GM23338 (cell line): ENCODE measurements at regions not wholly inside any gene's neighbourhood (a gene's known extent, or its start where the extent isn't known, plus 50 kb on each side); places are given as distances from the start of the nearest gene placed in this dataset.

ENCODE experiments used
- ATAC-seq: fragments of 200-7000 bp; cut with Tn5 transposase; 3 replicates; pipeline ENCODE4 v1.9.1; 2020
- DNase-seq: peaks from one replicate; pipeline ENCODE4 v3.0.0-alpha.2; 2015; ENCODE audit warnings: low spot score
- H2AFZ ChIP-seq: fragments of 200-600 bp; sonication (generic); 2 replicates; pipeline ENCODE4 v1.8.0; 2016; ENCODE audit warnings: antibody characterized with exemption, mild to moderate bottlenecking, moderate library complexity
- H3F3A ChIP-seq: fragments of 200-600 bp; sonication (generic); replicated peaks from 2 replicates; pipeline ENCODE4 v1.8.0; 2017; ENCODE audit warnings: antibody characterized with exemption, mixed run types, low read depth
- H3K27ac ChIP-seq: fragments of 200-600 bp; sonication (generic); 2 replicates; pipeline ENCODE4 v1.6.1; 2016; ENCODE audit warnings: low read depth
- H3K27me3 ChIP-seq: fragments of 200-600 bp; sonication (generic); 2 replicates; pipeline ENCODE4 v1.8.0; 2016; ENCODE audit warnings: mild to moderate bottlenecking, mixed run types, moderate library complexity; ENCODE audit not compliant: insufficient read depth
- H3K36me3 ChIP-seq: fragments of 200-600 bp; sonication (generic); 2 replicates; pipeline ENCODE4 v1.8.0; 2016; ENCODE audit warnings: mild to moderate bottlenecking; ENCODE audit not compliant: insufficient read depth
- H3K4me1 ChIP-seq: fragments of 200-600 bp; sonication (generic); 2 replicates; pipeline ENCODE4 v1.8.0; 2016; ENCODE audit warnings: mild to moderate bottlenecking, moderate library complexity; ENCODE audit not compliant: insufficient read depth
- H3K4me2 ChIP-seq: fragments of 200-600 bp; sonication (generic); 2 replicates; pipeline ENCODE4 v1.7.1; 2017; ENCODE audit warnings: mixed run types
- H3K4me3 ChIP-seq: fragments of 200-600 bp; sonication (generic); 2 replicates; pipeline ENCODE4 v1.6.1; 2016; ENCODE audit warnings: mixed run types
- H3K79me2 ChIP-seq: fragments of 200-600 bp; sonication (generic); replicated peaks from 2 replicates; pipeline ENCODE4 v1.8.0; 2017; ENCODE audit warnings: mild to moderate bottlenecking; ENCODE audit not compliant: insufficient read depth
- H3K9me2 ChIP-seq: fragments of 200-600 bp; sonication (generic); 2 replicates; pipeline ENCODE4 v1.8.0; 2017; ENCODE audit not compliant: insufficient read depth
- H4K20me1 ChIP-seq: fragments of 200-600 bp; sonication (generic); replicated peaks from 2 replicates; pipeline ENCODE4 v1.8.0; 2017; ENCODE audit warnings: mild to moderate bottlenecking; ENCODE audit not compliant: insufficient read depth
- H3K27ac Mint-ChIP-seq: 2 replicates; pipeline ENCODE4 v1.8.0; 2020; ENCODE audit warnings: inconsistent platforms, mild to moderate bottlenecking, moderate library complexity, mixed read lengths
- H3K27me3 Mint-ChIP-seq: 3 replicates; pipeline ENCODE4 v1.8.0; 2022; ENCODE audit warnings: low read depth, mild to moderate bottlenecking, moderate library complexity, mixed read lengths, inconsistent platforms; ENCODE audit not compliant: insufficient read depth, poor library complexity
- H3K36me3 Mint-ChIP-seq: 3 replicates; pipeline ENCODE4 v1.8.0; 2021; ENCODE audit warnings: low read depth, mild to moderate bottlenecking, inconsistent platforms, moderate library complexity, mixed read lengths
- H3K4me1 Mint-ChIP-seq: 3 replicates; pipeline ENCODE4 v1.8.0; 2020; ENCODE audit warnings: mild to moderate bottlenecking, inconsistent platforms, mixed read lengths
- H3K4me3 Mint-ChIP-seq: 3 replicates; pipeline ENCODE4 v1.8.0; 2021; ENCODE audit warnings: moderate library complexity, mild to moderate bottlenecking, inconsistent platforms, mixed read lengths
- H3K9me3 Mint-ChIP-seq: 3 replicates; pipeline ENCODE4 v1.8.0; 2020; ENCODE audit warnings: moderate library complexity, mild to moderate bottlenecking, inconsistent platforms, mixed read lengths
- CREB1 ChIP-seq: fragments of 250-450 bp; sonication (Bioruptor Pico); IDR thresholded peaks from 2 replicates; pipeline ENCODE4 v1.5.0; 2020; ENCODE audit warnings: low read depth, mild to moderate bottlenecking, moderate library complexity
- EZH2phosphoT487 ChIP-seq: fragments of 200-600 bp; sonication (generic); IDR thresholded peaks from one replicate; pipeline ENCODE4 v1.8.1; 2018; ENCODE audit warnings: antibody characterized with exemption; ENCODE audit not compliant: unreplicated experiment
- STAT1 ChIP-seq: IDR thresholded peaks from one replicate; pipeline ENCODE4 v1.6.1; 2016; ENCODE audit warnings: antibody characterized with exemption; ENCODE audit not compliant: unreplicated experiment
- TF ChIP-seq, protein P1 (sequence below): IDR thresholded peaks from 2 replicates; pipeline ENCODE4 v1.6.1; 2016; ENCODE audit warnings: antibody characterized with exemption
- TF ChIP-seq, protein P2 (sequence below): fragments of 250-450 bp; sonication (Bioruptor Pico); IDR thresholded peaks from 2 replicates; pipeline ENCODE4 v1.5.0; 2020; ENCODE audit warnings: mild to moderate bottlenecking, moderate library complexity
- TF ChIP-seq, protein P3 (sequence below): IDR thresholded peaks from one replicate; pipeline ENCODE4 v1.6.1; 2018; ENCODE audit warnings: antibody characterized with exemption; ENCODE audit not compliant: unreplicated experiment
- TF ChIP-seq, protein P4 (sequence below), 2 experiments: fragments of 200-600 bp in 1 of 2; sonication (generic) in 1 of 2; conservative IDR thresholded peaks; 2 replicates each; pipeline versions ENCODE4 v1.5.1 to v1.6.1; 2016 to 2017; ENCODE audit warnings: antibody characterized with exemption in 2 of 2, low read depth in 2 of 2, mild to moderate bottlenecking in 2 of 2, moderate library complexity in 1 of 2

DNA sequence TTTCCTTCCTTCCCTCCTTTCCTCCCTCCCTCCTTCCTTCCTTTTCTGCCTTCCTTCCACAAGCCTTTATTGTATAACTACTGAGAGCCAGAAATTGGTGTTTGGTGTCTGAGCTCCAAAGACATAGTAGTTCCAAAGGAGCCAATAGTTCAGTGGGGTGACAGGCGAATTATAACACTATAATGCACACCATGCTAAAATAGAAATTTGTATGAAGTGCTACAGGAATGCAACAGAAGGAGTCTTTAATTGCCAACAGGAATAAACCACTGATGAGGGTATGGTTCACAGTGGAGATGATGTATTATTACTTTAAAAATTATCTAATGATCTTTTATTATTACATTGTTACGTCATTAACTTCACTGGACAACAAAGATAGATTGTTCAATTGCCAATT is 158.8 kb upstream of the SP8 start (continued):
- TF ChIP-seq, protein P1, sequence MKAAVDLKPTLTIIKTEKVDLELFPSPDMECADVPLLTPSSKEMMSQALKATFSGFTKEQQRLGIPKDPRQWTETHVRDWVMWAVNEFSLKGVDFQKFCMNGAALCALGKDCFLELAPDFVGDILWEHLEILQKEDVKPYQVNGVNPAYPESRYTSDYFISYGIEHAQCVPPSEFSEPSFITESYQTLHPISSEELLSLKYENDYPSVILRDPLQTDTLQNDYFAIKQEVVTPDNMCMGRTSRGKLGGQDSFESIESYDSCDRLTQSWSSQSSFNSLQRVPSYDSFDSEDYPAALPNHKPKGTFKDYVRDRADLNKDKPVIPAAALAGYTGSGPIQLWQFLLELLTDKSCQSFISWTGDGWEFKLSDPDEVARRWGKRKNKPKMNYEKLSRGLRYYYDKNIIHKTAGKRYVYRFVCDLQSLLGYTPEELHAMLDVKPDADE = no peak
- TF ChIP-seq EZH2phosphoT487 (no peak), STAT1 (no peak), CREB1 (no peak)
- TF ChIP-seq, protein P2, sequence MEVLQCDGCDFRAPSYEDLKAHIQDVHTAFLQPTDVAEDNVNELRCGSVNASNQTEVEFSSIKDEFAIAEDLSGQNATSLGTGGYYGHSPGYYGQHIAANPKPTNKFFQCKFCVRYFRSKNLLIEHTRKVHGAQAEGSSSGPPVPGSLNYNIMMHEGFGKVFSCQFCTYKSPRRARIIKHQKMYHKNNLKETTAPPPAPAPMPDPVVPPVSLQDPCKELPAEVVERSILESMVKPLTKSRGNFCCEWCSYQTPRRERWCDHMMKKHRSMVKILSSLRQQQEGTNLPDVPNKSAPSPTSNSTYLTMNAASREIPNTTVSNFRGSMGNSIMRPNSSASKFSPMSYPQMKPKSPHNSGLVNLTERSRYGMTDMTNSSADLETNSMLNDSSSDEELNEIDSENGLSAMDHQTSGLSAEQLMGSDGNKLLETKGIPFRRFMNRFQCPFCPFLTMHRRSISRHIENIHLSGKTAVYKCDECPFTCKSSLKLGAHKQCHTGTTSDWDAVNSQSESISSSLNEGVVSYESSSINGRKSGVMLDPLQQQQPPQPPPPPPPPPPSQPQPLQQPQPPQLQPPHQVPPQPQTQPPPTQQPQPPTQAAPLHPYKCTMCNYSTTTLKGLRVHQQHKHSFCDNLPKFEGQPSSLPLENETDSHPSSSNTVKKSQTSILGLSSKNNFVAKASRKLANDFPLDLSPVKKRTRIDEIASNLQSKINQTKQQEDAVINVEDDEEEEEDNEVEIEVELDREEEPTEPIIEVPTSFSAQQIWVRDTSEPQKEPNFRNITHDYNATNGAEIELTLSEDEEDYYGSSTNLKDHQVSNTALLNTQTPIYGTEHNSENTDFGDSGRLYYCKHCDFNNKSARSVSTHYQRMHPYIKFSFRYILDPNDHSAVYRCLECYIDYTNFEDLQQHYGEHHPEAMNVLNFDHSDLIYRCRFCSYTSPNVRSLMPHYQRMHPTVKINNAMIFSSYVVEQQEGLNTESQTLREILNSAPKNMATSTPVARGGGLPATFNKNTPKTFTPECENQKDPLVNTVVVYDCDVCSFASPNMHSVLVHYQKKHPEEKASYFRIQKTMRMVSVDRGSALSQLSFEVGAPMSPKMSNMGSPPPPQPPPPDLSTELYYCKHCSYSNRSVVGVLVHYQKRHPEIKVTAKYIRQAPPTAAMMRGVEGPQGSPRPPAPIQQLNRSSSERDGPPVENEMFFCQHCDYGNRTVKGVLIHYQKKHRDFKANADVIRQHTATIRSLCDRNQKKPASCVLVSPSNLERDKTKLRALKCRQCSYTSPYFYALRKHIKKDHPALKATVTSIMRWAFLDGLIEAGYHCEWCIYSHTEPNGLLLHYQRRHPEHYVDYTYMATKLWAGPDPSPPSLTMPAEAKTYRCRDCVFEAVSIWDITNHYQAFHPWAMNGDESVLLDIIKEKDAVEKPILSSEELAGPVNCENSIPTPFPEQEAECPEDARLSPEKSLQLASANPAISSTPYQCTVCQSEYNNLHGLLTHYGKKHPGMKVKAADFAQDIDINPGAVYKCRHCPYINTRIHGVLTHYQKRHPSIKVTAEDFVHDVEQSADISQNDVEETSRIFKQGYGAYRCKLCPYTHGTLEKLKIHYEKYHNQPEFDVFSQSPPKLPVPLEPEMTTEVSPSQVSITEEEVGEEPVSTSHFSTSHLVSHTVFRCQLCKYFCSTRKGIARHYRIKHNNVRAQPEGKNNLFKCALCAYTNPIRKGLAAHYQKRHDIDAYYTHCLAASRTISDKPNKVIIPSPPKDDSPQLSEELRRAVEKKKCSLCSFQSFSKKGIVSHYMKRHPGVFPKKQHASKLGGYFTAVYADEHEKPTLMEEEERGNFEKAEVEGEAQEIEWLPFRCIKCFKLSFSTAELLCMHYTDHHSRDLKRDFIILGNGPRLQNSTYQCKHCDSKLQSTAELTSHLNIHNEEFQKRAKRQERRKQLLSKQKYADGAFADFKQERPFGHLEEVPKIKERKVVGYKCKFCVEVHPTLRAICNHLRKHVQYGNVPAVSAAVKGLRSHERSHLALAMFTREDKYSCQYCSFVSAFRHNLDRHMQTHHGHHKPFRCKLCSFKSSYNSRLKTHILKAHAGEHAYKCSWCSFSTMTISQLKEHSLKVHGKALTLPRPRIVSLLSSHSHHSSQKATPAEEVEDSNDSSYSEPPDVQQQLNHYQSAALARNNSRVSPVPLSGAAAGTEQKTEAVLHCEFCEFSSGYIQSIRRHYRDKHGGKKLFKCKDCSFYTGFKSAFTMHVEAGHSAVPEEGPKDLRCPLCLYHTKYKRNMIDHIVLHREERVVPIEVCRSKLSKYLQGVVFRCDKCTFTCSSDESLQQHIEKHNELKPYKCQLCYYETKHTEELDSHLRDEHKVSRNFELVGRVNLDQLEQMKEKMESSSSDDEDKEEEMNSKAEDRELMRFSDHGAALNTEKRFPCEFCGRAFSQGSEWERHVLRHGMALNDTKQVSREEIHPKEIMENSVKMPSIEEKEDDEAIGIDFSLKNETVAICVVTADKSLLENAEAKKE (CRISPR knock-in tag) = no peak

DNA sequence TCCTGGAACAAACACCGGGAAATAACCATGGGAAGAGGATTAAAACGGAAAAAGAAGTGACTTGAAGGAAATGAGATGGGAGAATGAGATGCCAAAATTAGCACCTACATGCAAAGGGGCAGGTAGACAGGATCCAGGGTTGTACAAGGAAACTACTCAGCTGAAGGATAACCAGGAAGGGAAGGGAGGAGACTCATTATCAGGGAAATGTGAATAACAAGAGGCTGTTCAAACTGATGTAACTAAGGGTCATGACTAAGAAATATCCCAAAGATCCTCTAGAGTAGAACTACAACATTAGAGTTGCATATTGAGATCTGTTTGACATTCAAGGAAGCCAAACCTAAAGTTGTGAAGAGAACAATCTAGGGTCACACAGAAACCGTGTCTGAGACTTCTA is 166.2 kb upstream of the SP8 start:
- Histone ChIP-seq H3F3A (no peaks in the 10 kb centered on the region), H3K27ac (peak overlapping the region; percentile 88), H3K36me3 (no peaks in the 10 kb centered on the region), H3K27me3 (no peaks in the 10 kb centered on the region), H2AFZ (no peak overlapping the region), H3K9me2 (no peaks in the 10 kb centered on the region), H3K4me1 (peaks cover 24% of the 10 kb centered on the region), H3K4me3 (no peak overlapping the region), H4K20me1 (no peaks in the 10 kb centered on the region), H3K4me2 (peak overlapping the region; percentile 18), H3K79me2 (no peaks in the 10 kb centered on the region)
- H3K36me3 Mint-ChIP-seq = peaks cover 4% of the 10 kb centered on the region; the same call in 1 of the 3 replicates
- TF ChIP-seq, protein P3, sequence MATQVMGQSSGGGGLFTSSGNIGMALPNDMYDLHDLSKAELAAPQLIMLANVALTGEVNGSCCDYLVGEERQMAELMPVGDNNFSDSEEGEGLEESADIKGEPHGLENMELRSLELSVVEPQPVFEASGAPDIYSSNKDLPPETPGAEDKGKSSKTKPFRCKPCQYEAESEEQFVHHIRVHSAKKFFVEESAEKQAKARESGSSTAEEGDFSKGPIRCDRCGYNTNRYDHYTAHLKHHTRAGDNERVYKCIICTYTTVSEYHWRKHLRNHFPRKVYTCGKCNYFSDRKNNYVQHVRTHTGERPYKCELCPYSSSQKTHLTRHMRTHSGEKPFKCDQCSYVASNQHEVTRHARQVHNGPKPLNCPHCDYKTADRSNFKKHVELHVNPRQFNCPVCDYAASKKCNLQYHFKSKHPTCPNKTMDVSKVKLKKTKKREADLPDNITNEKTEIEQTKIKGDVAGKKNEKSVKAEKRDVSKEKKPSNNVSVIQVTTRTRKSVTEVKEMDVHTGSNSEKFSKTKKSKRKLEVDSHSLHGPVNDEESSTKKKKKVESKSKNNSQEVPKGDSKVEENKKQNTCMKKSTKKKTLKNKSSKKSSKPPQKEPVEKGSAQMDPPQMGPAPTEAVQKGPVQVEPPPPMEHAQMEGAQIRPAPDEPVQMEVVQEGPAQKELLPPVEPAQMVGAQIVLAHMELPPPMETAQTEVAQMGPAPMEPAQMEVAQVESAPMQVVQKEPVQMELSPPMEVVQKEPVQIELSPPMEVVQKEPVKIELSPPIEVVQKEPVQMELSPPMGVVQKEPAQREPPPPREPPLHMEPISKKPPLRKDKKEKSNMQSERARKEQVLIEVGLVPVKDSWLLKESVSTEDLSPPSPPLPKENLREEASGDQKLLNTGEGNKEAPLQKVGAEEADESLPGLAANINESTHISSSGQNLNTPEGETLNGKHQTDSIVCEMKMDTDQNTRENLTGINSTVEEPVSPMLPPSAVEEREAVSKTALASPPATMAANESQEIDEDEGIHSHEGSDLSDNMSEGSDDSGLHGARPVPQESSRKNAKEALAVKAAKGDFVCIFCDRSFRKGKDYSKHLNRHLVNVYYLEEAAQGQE = no peak
- TF ChIP-seq, protein P4, sequence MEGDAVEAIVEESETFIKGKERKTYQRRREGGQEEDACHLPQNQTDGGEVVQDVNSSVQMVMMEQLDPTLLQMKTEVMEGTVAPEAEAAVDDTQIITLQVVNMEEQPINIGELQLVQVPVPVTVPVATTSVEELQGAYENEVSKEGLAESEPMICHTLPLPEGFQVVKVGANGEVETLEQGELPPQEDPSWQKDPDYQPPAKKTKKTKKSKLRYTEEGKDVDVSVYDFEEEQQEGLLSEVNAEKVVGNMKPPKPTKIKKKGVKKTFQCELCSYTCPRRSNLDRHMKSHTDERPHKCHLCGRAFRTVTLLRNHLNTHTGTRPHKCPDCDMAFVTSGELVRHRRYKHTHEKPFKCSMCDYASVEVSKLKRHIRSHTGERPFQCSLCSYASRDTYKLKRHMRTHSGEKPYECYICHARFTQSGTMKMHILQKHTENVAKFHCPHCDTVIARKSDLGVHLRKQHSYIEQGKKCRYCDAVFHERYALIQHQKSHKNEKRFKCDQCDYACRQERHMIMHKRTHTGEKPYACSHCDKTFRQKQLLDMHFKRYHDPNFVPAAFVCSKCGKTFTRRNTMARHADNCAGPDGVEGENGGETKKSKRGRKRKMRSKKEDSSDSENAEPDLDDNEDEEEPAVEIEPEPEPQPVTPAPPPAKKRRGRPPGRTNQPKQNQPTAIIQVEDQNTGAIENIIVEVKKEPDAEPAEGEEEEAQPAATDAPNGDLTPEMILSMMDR (conservative IDR thresholded peaks at IDR 0.05; ENCODE audit: low read depth in 2 of 2) = no peak
- ATAC-seq (peak; percentile 63), DNase-seq (peak; percentile 31)
- H3K27me3 Mint-ChIP-seq = peaks cover 2% of the 10 kb centered on the region
- H3K27ac Mint-ChIP-seq = peak overlapping the region; percentile 68
- H3K4me3 Mint-ChIP-seq = no peak overlapping the region
- H3K4me1 Mint-ChIP-seq = peaks cover 23% of the 10 kb centered on the region
- peaks cover 4% of the 10 kb centered on the region; the same call in 1 of the 3 replicates for H3K9me3 Mint-ChIP-seq
